Keratinocyte (primary cell): ENCODE measurements at regions not wholly inside any gene's neighbourhood (a gene's known extent, or its start where the extent isn't known, plus 50 kb on each side); places are given as distances from the start of the nearest gene placed in this dataset.

Source experiments
- CTCF ChIP-seq, 3 experiments: IDR thresholded peaks in 1 of 3; conservative IDR thresholded peaks in 1 of 3; optimal IDR thresholded peaks in 1 of 3; 2 replicates in 2 of 3; 3 replicates in 1 of 3; pipeline versions ENCODE3 to v1.5.1; 2011; ENCODE audit warnings: low read length in 3 of 3, mild to moderate bottlenecking in 3 of 3, moderate library complexity in 2 of 3, control low read depth in 1 of 3, inconsistent platforms in 1 of 3; ENCODE audit not compliant: insufficient read depth in 2 of 3; ENCODE audit errors: extremely low read depth in 1 of 3
- EZH2 ChIP-seq: IDR thresholded peaks from one replicate; pipeline ENCODE4 v1.6.1; 2012; ENCODE audit warnings: inconsistent platforms, mild to moderate bottlenecking, low read length, moderate library complexity

- TF ChIP-seq CTCF (optimal IDR thresholded peaks at IDR 0.05 in 1 of 3, IDR thresholded peaks at IDR 0.05 in 1 of 3, conservative IDR thresholded peaks at IDR 0.05 in 1 of 3; ENCODE audit: extremely low read depth in 1 of 3, insufficient read depth in 2 of 3, low read length in 3 of 3) (no peak), EZH2 (no peak)
Measured at GRCh38 chr13:97890573-97890972, 62.9 kb upstream of the IPO5 start.
